GM12892 (cell line): ENCODE measurements at regions not wholly inside any gene's neighbourhood (a gene's known extent, or its start where the extent isn't known, plus 50 kb on each side); places are given as distances from the start of the nearest gene placed in this dataset.

Experiments
- POLR2A ChIP-seq: IDR thresholded peaks from 2 replicates; pipeline ENCODE4 v1.6.1; 2011; ENCODE audit warnings: low read depth, low read length, control low read depth
- POLR2AphosphoS5 ChIP-seq: IDR thresholded peaks from 2 replicates; pipeline ENCODE4 v1.6.1; 2011; ENCODE audit warnings: low read depth, low read length, control low read depth
- TAF1 ChIP-seq: IDR thresholded peaks from 2 replicates; pipeline ENCODE4 v1.6.1; 2011; ENCODE audit warnings: low read depth, mild to moderate bottlenecking, control low read depth, low read length, borderline replicate concordance

DNA sequence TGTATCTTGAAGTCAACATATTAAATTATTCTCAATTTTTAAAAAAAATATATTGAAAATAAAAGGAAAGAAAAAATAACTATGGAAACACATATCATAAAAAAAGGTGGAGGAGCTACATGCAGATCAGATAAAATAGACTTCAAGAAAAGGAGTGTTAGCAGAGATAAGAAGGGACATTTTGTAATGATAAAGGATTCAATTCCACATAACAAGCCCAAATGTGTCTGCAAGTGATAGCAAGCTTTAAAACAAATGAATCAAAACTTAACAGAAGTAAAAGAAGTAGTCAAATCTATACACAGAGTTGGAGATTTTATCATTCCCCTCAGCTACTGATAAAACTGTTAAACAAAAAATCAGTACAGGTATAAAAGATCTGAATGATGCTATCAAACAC is 74.9 kb downstream of the TTC32 start:
- TF ChIP-seq POLR2AphosphoS5: no peak
- no peak for TF ChIP-seq POLR2A
- TF ChIP-seq TAF1: no peak
